Lower leg skin (tissue), 4 donors: ENCODE measurements at regions not wholly inside any gene's neighbourhood (a gene's known extent, or its start where the extent isn't known, plus 50 kb on each side); places are given as distances from the start of the nearest gene placed in this dataset.

Source experiments
- DNase-seq, 2 donors: peaks; one replicate each; pipeline ENCODE4 v3.0.0-alpha.2; 2019; ENCODE audit warnings: low spot score in 2 of 2
- H3K4me3 ChIP-seq: fragments of 200-600 bp; sonication (generic); 2 replicates; pipeline ENCODE4 v1.5.1; 2017; ENCODE audit warnings: mild to moderate bottlenecking, low read depth; ENCODE audit not compliant: poor library complexity, severe bottlenecking
- POLR2A ChIP-seq, 2 donors: fragments of 450-650 bp; IDR thresholded peaks; one replicate each; pipeline ENCODE4 v1.6.1; 2016 to 2017; ENCODE audit warnings: antibody characterized with exemption in 2 of 2, mild to moderate bottlenecking in 1 of 2, moderate library complexity in 1 of 2
- WGBS, 2 donors: methylation state at CpG; one replicate each; pipeline ENCODE4 v1.1.5; 2018; 5-methylcytosine and 5-hydroxymethylcytosine counted together
- intact Hi-C: fragments of 100-400 bp; cut with DNase I; formaldehyde crosslinking; loops from one replicate; pipeline ENCODE4 v1.15.0; 2023; ENCODE audit warnings: low total_unique reads
- TF ChIP-seq, protein P1 (sequence below), 3 donors: fragments of 450-650 bp; IDR thresholded peaks; one replicate each; pipeline ENCODE4 v1.5.1; 2016; ENCODE audit warnings: antibody characterized with exemption in 3 of 3, mild to moderate bottlenecking in 3 of 3, moderate library complexity in 2 of 3

GRCh38 chr12:125193376-125194152 lies 128.3 kb downstream of the AACS start:
- intact Hi-C loops = no loop called here
- H3K4me3 ChIP-seq = no peak overlapping the region
- WGBS, 2 donors = 60% methylated on average over 6 of the region's 6 CpGs
- TF ChIP-seq, protein P1, sequence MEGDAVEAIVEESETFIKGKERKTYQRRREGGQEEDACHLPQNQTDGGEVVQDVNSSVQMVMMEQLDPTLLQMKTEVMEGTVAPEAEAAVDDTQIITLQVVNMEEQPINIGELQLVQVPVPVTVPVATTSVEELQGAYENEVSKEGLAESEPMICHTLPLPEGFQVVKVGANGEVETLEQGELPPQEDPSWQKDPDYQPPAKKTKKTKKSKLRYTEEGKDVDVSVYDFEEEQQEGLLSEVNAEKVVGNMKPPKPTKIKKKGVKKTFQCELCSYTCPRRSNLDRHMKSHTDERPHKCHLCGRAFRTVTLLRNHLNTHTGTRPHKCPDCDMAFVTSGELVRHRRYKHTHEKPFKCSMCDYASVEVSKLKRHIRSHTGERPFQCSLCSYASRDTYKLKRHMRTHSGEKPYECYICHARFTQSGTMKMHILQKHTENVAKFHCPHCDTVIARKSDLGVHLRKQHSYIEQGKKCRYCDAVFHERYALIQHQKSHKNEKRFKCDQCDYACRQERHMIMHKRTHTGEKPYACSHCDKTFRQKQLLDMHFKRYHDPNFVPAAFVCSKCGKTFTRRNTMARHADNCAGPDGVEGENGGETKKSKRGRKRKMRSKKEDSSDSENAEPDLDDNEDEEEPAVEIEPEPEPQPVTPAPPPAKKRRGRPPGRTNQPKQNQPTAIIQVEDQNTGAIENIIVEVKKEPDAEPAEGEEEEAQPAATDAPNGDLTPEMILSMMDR (IDR thresholded peaks at IDR 0.05) = no peak
- no peak for TF ChIP-seq POLR2A (IDR thresholded peaks at IDR 0.05)
- no peak for DNase-seq

DNA sequence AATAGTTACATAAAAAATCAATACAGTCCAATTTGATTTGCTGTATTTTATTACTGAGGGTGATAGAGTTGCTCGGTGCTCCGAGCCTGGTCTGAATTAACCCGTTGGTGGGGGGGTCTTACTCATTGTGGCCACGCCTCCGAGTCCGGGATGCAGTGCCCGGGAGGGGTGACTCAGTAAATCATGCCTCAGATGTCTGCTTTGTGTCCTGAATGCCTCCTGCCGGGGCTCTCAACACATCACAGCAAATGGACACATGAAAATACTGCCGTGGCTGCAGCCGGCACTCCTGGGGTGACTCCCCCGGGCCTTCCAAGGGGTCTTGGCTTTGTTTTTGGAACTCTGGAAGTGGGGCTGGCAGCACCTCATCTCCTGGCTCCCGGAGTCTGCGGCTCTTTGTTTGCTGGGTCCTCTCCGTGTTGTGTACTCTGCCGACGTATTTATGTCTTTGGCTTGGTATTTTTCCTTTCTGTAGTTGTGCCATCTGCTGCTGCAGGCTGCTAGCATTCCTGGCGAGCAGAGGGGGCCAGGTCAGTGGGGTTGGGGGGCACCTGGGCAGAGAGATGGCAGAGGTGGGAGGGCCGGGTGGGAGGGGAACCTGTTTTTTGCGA lies 129.0 kb downstream of the AACS start:
- intact Hi-C loops = no loop called here
- 9% methylated on average over 19 of the region's 19 CpGs for WGBS, 2 donors
- no peak for TF ChIP-seq POLR2A (IDR thresholded peaks at IDR 0.05)
- TF ChIP-seq, protein P1 (IDR thresholded peaks at IDR 0.05) = no peak
- DNase-seq = no peak
- H3K4me3 ChIP-seq = no peak overlapping the region

DNA sequence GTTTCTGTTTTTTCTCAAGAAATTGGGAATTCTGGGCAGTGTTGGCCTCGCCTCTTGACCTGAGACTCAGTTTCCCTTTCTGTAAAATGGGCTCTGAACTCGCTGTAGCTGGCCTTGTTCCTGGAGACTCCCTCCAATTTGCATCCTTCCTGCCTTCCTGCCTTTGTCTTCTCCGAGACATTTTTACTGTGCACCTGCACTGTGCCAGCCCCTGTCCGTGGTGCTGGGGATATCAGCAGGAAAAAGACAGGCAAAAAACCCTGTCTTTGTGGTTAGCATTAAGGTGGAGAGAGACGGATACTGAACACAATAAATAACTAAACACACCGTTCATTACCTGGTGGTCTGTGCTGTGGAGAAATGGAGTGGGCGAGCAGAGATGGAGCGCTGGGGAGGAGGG lies 129.8 kb downstream of the AACS start:
- H3K4me3 ChIP-seq = no peak overlapping the region
- intact Hi-C loops = no loop called here
- no peak for DNase-seq
- no peak for TF ChIP-seq POLR2A (IDR thresholded peaks at IDR 0.05)
- TF ChIP-seq, protein P1 (IDR thresholded peaks at IDR 0.05) = no peak
- WGBS, 2 donors = 39 to 43% methylated on average over 8 of the region's 8 CpGs

- WGBS, 2 donors = 89 to 91% methylated on average over 4 of the region's 4 CpGs
- no peak for TF ChIP-seq POLR2A (IDR thresholded peaks at IDR 0.05)
- TF ChIP-seq, protein P1 (IDR thresholded peaks at IDR 0.05) = no peak
- no peak overlapping the region for H3K4me3 ChIP-seq
- DNase-seq = no peak
- intact Hi-C loops = no loop called here
Measured at GRCh38 chr12:125197326-125197725, 132.1 kb downstream of the AACS start.

DNA sequence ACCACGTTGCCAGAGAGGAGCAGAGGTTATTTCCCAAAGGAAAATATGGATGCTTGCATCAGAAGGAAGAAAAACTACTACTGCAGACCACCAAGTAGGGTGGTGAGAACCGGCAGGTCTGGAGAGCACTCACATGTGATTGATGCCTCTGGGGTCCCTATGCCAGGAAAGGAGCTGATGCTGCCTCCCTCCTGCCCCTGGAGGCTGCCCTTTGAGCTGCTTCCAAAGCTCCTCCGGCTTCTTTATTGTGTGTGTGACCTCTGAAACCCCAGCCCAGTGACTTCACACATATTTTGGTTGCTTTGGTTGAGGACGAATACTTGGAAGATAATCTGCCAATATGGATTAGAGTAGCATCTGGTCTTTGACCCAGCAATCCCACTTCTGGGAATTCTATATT lies 133.4 kb downstream of the AACS start:
- TF ChIP-seq, protein P1 (IDR thresholded peaks at IDR 0.05) = no peak
- TF ChIP-seq POLR2A (IDR thresholded peaks at IDR 0.05) = no peak
- no peak overlapping the region for H3K4me3 ChIP-seq
- no peak for DNase-seq
- intact Hi-C loops = no loop called here
- 38 to 48% methylated on average over 4 of the region's 4 CpGs for WGBS, 2 donors
